LNCaP clone FGC (cell line): ENCODE measurements at regions not wholly inside any gene's neighbourhood (a gene's known extent, or its start where the extent isn't known, plus 50 kb on each side); places are given as distances from the start of the nearest gene placed in this dataset.

Experiments used
- DNase-seq: peaks from one replicate; pipeline ENCODE4 v3.0.0-alpha.2; 2011; ENCODE audit warnings: low read depth
- H3K4me3 ChIP-seq: 2 replicates; pipeline ENCODE4 v1.5.1; 2011; ENCODE audit warnings: mild to moderate bottlenecking, low read depth, low read length, control low read depth
- TF ChIP-seq, protein P1 (sequence below): IDR thresholded peaks from 2 replicates; pipeline ENCODE4 v1.5.1; 2012; ENCODE audit warnings: mild to moderate bottlenecking; ENCODE audit not compliant: control insufficient read depth, insufficient read depth; ENCODE audit errors: extremely low read depth

DNA sequence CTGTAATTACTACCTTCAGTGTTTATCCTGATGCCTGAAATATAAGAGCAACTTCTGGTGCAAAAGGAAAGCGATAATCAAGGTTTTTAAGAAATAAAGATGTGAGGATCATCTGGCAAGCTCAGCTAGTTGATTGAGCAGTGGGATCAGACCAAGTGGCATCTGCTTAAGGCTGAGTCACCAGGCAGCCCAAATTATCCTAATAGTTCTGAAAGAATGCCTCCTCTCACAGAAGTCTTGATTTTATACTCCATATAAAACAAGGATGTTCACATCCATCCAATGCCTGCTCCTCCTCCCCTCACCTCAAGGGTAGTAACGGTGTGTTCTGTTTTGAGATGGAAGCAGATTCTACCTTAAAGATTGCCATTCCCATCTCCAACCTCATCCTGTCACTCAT, 134.5 kb upstream of the RASGEF1B start:
- H3K4me3 ChIP-seq: no peak overlapping the region
- no peak for DNase-seq
- TF ChIP-seq, protein P1, sequence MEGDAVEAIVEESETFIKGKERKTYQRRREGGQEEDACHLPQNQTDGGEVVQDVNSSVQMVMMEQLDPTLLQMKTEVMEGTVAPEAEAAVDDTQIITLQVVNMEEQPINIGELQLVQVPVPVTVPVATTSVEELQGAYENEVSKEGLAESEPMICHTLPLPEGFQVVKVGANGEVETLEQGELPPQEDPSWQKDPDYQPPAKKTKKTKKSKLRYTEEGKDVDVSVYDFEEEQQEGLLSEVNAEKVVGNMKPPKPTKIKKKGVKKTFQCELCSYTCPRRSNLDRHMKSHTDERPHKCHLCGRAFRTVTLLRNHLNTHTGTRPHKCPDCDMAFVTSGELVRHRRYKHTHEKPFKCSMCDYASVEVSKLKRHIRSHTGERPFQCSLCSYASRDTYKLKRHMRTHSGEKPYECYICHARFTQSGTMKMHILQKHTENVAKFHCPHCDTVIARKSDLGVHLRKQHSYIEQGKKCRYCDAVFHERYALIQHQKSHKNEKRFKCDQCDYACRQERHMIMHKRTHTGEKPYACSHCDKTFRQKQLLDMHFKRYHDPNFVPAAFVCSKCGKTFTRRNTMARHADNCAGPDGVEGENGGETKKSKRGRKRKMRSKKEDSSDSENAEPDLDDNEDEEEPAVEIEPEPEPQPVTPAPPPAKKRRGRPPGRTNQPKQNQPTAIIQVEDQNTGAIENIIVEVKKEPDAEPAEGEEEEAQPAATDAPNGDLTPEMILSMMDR: no peak

- H3K4me3 ChIP-seq: no peak overlapping the region
- DNase-seq: no peak
- TF ChIP-seq, protein P1: no peak
These were observed 133.6 kb upstream of the RASGEF1B start for GRCh38 chr4:81605271-81605670.

GRCh38 chr4:81604683-81605218, 133.0 kb upstream of the RASGEF1B start:
- H3K4me3 ChIP-seq: no peak overlapping the region
- TF ChIP-seq, protein P1: no peak
- no peak for DNase-seq

- TF ChIP-seq, protein P1: no peak
- no peak for DNase-seq
- H3K4me3 ChIP-seq: no peak overlapping the region
These were observed 131.1 kb upstream of the RASGEF1B start for GRCh38 chr4:81602854-81603253.

DNA sequence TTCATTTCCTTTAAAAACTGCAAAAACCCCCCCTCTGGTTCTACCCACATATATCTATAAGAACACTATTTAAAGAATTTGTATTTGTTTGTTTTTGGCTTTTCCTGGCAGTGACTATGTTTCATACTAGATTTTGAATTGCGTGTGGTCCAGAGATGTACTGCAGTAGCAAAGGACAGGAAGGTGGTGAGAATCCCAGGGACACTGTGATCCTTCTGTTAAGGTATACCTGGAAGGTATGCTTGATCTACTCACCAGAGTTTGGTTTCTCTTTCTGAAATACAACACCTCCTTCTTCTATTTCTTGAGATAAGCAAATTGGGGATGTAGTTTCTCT, 129.6 kb upstream of the RASGEF1B start:
- peak; percentile 26 for DNase-seq
- TF ChIP-seq, protein P1: no peak
- H3K4me3 ChIP-seq: no peak overlapping the region

DNA sequence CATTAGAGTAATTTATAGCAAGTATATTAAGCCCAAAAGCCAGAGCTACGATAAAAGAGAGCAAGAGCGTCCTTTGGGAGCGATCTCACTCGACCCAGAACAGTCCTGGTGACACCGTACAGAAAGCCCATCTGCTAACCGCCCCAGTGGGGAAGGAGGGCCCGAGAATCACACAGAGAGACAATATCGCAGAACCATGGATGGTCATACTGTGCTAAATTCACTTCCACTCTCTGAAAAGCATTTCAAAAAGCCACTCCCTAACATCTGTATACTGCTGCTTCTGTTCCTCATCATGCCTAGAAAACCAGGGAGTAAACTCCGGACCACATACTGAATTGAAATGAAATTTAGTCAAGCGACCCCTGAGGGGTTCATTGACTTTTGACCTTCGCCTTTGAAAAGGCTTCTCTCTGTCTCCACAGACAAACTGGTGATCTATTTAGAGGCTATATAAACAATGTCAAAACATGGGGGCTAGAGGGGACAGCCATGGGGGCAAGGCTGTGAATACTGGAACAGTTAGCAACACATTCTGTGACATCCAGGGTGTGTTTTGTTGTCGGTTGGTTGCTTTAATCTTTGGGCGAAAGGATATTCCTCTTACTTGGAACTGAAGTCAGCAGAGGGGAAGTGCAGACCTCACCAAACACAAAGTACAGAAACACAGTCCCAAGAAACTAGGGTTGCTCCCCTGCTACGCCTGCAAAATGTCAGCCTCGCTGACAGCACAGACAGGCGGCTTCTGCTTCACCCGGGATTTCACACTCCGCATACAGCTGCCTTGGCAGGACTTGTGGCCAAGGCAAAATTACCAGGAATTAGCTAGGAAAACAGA, 129.0 kb upstream of the RASGEF1B start:
- no peak overlapping the region for H3K4me3 ChIP-seq
- no peak for DNase-seq
- TF ChIP-seq, protein P1: no peak
